ACHN (cell line): ENCODE measurements at regions not wholly inside any gene's neighbourhood (a gene's known extent, or its start where the extent isn't known, plus 50 kb on each side); places are given as distances from the start of the nearest gene placed in this dataset.

Experiments
- DNase-seq: peaks from one replicate; pipeline ENCODE4 v3.0.0-alpha.2; 2015
- in situ Hi-C: cut with HindIII; loops from 2 replicates; pipeline ENCODE4 v1.10.0; 2017; ENCODE audit warnings: low sequenced_read_pairs, low pct_ligation_motif_present, low pct_unique_long_range_greater_than_20kb

DNA sequence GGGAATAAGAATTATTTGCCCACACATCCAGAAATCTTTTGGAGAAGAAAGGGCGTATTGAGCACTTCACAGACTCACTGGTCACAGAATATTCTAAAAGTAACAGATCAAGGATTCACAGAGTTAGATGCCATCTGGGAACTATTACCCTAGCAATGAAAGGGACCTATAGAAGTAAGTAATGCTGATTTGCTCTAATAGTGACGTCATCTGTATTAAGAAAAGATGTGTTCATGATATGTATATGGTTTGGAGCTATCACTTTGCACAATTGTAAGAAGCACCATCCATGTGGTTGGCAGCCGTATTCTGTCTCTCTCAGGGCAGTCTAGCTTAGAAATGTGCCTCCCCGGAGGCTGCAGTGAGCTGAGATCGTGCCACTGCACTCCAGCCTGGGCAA, 52.8 kb upstream of the SV2C start:
- in situ Hi-C loops = no loop called here

DNA sequence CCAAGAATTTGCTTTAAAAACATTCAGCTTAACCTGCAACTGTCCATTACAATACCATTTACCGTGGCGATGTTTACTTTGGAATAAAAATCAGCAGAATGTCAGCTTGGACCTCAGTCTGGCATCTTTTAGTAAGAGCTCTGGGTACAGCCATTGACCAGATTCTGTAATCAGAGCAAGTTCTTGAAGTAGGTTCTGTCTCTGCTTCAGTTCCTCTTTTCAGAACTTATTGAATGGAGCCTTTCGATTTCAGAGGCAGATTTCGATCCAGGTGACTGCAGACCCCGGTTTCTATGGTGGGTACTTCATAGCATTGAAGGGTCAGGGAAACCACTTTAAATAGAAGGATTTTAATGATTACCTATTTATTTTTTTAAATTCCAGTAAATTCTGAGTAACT, 53.4 kb upstream of the SV2C start:
- in situ Hi-C loops = no loop called here
- no peak for DNase-seq

More for the DNA sequence above, 52.8 kb upstream of the SV2C start:
- no peak for DNase-seq

DNA sequence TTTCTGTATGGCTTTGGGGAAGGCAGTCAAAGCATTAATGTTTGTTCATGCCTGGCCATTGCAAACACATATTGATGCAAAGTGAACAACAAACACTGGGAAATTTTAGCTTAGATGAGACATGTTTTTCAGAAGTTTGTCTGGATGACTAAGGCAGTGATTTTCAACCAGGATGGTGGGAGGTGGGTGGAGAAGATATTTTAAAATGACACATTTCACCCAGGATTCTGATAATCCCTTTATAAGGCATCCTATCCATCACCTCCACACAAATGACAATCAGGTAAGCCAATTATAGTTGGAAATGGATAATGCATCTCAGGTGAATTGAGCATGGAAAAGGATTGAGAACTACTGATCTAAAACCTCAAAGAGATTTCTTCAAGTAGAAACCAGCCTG, 57.4 kb upstream of the SV2C start:
- DNase-seq = no peak
- in situ Hi-C loops = no loop called here

DNA sequence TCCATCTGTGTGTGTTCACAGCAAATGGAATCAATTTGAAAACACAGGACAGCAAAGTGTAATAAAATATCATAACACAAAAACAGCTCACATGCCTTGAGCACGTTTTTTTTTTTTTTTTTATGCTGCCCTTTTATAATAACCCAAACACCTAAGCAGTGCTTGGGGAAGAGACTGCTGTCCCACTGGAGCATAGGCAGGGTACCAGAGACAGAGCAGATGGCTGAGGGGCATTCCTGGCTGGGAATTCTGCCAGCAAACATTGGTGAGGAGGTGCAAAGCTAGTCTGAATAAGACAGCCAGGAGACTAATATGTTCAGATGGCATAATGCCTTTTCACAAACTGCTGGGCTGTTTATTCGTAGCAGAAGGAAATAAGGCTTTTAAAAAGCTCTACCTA, 58.1 kb upstream of the SV2C start:
- DNase-seq = no peak
- in situ Hi-C loops = no loop called here

DNA sequence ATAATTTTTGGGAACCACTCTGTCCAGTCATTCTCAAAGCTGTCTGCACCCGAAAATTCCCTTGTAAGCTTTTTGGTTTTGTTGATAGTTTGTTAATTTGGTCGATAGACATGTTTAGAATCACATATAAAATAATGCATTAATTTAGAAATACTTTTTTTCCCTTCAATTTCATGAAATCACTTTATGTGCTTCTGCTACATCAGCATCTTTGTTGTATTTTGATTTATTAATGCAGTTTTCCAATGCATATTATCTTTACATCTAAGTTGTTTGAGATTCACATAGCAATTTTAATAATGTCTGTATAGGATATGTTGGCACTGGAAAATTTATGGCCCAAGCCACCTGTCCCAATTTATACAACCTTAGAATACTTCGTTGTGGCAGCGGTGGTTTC, 60.6 kb upstream of the SV2C start:
- DNase-seq = no peak
- in situ Hi-C loops = no loop called here

DNA sequence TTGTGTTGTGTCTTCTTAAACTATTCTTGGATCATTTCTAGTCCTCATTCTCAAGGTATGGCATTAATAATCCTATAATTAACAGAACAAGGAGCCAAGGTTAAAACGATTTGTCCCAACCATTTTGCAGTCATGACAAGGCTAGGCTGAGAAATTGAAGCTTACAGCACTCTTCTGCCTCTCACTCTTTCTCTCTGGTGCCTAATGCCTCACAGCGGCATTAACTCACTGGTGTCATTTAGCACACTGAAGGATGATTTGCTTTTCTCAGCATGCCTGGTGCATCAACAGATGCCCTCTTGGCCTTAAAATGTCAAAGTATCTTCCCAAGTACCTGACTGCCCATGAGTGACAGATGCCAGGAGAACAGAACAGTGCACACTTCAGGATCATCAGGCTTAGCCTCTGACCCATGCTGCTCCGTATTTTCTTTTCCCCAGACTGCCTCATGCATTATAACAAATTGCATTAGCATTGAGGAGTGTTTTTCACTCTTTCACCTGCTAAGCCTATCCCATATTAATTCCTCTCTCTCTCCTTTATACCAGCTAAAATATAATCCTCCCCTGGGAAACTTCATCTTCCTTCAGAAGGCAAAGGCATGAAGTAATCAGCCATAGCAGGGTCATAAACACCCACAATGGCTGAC, 61.1 kb upstream of the SV2C start:
- in situ Hi-C loops = no loop called here
- no peak for DNase-seq

DNA sequence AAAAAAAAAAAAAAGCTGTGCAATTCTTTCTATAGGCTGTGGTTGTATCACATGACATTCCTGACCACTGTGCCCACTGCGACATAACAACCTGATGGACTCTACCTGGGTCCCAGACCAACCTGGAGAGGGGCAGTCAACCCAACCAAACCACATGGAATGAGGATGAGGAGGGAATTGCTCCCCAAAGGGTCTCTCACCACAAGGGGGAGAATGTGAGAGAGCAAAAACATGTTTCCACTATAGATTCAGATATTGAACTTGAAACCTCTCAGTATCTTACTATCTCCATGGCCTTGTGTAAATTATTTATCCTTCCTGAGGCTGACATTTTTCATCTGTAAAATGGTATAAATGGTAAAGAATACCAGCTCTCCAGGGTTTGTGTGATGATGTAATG, 66.9 kb upstream of the SV2C start:
- DNase-seq = no peak
- in situ Hi-C loops = no loop called here

DNA sequence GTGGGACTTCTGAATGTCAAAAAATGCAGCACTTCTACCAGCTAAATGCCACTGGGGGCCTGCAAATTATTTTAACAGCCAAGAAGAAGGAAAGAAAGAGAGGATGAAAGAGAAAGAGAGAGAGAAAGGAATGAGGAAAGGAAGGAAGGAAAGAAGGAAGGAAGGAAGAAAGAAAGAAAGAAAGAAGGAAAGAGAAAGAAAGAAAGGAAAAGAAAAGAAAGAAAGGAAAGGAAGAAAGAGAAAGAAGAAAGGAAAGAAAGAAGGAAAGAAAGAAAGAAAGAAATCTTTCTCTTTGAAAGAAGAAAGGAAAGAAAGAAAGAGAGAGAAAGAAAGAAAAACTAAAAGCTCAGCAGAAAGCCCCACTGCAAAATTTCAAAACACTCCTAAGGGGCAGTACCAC, 69.2 kb upstream of the SV2C start:
- in situ Hi-C loops = no loop called here
- no peak for DNase-seq

DNA sequence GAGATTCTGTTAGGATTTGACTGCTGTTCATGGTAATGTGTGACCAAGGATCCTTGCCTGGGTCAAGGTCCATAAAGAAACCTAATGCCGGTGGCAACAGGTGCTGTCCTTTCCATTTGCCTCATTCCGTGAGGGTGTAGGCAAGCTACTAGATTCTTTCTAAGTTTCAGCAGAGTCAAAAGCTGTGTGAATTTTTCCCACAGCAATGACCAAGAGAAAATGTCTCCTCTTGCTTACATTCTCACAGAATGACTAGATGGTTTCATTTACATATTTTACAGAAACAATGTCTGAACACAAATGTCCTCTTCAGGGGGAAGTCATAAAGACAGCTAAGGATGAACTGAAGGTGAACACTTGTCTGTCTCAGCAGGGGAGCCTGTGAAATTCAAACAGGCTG, 75.3 kb upstream of the SV2C start:
- DNase-seq = no peak
- in situ Hi-C loops = no loop called here

DNA sequence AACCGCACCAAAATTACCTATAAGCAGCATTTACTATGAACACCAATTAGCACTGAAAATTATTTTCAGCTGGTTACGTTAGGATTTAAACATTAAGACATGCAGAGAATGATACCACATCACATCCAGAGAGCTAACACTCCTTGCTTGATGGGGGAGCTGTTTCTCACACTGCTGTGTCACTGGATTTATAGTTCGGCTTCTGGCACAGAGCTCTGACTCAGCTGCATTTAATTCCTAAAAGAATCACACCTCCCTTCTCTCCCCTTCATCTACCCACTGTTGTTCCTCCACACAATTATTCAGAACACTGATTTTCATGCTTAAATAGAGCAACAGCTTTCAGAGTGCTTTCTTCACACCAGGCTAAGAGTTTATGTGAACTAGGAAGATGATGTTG, 82.6 kb upstream of the SV2C start:
- DNase-seq = no peak

DNA sequence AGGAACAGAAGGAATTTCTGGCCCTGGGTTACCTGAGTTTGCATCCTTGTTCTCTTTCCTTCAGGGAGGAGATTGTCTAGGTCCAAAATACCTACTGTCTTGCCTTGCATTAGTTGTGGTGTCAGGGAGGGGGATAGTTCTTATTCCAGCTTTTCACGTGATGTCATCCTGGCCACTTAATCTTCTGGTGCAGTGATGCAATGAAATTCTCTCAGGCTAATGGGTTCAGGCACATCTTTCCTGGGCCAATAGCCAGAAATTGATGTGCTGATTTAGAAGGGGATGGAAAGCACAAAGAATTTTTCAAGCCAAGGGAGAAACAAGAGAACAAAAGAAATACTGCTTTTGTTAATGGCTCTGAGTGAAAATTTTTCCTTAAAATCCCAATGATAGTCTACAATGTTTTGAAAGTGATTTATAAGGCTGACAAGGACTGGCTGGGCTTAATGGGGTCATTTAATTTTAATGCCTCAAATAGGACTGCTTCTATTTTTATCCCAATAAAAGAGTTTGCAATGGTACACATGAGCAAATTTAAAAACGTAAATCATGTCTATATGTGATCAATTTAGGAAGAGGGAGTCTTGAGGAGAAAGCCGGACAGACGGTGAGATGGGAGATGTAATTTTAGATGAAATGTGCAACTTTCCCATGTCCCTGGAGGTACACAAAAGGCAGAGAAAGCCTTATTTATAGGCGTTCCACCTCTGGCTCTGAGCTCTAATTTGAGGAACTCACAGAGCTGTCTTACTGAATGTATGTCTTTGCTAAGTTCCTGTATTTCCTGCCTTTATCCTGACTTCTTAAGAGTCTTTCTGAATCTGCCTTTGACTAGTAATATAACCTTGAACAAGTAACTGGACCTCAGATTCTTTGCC, 89.3 kb upstream of the SV2C start:
- DNase-seq = no peak
- in situ Hi-C loops = no loop called here

More for the DNA sequence above, 82.6 kb upstream of the SV2C start:
- in situ Hi-C loops = no loop called here

DNA sequence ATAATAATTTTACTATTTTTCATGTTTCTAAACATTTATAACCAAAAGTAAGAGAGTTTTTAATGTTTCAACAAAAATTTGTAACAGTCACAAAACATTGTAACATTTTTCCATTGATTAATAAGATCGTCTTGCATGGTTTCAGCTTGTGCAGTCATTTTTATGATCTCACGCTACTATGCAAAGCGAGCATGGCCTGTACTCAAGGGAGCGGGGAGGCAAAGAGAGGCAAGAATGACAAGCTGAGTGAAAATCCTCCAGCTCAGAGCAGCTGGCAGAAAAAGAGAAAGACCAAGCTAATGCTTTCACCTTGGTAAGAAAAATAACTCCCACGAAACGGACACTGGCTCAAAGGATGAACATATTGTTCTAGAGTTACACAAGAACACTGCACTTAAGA, 90.0 kb upstream of the SV2C start:
- in situ Hi-C loops = no loop called here

DNA sequence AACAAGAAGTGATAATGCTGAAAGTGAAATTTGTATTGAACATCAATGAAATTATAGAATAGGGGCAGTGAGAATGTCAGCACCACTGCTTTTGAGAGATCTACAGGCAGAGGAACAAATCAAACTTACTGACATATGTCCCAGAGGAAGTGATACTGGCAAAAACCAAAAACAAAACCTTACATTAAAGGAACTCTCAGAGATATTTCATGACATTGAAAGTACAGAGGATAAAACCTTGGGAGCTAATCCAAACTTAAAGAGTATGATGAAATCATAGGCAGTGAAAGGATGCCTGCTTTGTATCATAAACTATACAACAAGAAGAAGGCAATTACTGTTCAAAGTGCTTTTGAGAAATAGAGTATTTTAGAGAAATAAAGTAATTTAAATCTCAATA, 90.4 kb upstream of the SV2C start:
- no peak for DNase-seq
- in situ Hi-C loops = no loop called here

More for the DNA sequence above, 90.0 kb upstream of the SV2C start:
- no peak for DNase-seq

DNA sequence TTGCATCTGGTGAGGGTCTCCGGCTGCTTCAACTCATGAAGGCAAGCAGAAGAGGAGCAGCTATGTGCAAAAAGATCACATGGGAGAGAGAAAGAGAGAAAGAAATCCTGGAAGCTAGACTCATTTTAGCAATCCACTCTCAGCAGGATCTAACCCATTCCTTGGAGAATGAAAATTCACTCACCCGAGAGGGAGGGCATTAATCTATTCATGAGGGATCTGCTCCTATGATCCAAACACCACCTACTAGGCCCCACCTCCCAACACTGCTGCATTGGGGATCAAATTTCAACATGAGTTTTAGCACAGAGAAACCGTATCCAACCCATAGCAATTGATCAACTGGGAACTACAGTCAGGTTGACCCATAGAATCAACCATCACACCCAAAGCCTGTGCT, 98.1 kb upstream of the SV2C start:
- in situ Hi-C loops = no loop called here
- DNase-seq = no peak

DNA sequence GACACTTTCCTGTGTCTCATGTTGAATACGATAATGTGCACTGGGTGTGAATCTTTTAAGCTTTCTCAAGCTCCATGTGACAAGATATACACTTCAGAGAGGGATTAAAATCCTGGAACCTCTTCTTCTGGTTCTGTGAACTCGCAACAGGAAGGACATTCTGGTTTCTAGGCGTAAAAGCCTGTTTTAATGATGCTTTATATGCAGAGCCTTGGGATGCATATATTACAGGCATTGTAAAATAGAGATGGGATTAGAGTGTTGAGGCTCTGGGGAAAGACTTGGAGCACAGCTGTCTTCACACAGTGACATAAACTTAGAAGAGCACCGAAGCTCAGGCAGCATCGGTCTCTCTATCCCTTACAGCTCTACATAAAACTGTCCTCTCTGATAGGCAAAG, 107.7 kb upstream of the SV2C start:
- in situ Hi-C loops = no loop called here

DNA sequence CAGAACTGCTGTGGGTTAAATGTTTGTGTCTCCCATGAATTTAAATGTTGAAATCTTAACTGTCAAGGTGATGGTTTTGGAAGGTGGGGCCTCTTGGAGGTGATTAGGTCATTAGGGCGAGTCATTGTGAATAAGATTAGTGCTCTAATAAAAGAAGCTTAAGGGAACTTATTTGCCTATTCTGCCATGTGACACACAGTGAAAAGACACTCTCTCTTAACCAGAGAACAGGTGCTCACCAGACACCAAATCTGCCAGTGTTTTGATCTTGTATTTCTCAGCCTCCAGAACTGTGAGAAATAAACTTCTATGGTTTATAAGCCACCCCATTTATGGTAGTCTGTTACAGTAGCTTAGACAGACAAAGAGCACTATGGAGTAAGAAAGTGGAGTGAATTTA, 117.9 kb upstream of the SV2C start:
- in situ Hi-C loops = no loop called here
- no peak for DNase-seq

More for the DNA sequence above, 107.7 kb upstream of the SV2C start:
- no peak for DNase-seq

DNA sequence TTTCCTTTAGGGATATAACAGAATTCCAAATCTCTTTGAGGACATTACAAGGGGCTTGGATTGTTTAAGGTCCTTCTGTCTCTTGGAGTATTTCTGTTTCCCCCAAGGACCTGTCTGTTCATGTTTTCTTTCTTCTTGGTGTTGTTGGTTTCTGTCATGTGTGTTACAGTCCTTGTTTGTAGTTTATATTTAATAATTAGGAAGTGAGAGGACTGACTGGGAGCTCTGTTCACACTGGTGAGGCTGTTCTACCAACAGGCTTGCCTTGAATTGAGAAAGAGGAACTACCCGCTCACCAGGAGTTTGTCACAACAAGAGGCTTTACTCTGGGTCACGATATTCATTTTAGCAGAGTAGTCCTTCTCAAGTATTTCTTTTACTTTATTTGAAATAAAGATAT, 119.2 kb upstream of the SV2C start:
- in situ Hi-C loops = no loop called here
- no peak for DNase-seq

DNA sequence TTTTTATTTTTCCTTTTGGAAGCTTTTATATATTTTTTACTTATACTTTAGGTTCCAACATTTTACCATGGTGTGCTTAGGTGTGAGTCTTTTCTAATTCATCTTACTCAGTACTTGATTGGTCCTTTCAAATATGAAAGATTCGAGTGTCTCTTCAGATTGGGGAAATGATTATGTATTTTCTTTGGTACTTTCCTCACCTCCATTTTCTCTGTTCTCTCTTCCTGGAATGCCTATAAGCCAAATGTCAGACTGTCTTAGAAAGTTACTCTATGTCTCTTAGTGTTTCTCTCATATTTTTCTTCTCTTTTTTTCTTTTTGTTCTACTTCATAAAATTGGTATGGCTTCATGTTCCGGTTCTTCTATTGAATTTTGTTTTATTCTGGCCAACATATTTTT, 119.6 kb upstream of the SV2C start:
- DNase-seq = no peak
- in situ Hi-C loops = no loop called here

DNA sequence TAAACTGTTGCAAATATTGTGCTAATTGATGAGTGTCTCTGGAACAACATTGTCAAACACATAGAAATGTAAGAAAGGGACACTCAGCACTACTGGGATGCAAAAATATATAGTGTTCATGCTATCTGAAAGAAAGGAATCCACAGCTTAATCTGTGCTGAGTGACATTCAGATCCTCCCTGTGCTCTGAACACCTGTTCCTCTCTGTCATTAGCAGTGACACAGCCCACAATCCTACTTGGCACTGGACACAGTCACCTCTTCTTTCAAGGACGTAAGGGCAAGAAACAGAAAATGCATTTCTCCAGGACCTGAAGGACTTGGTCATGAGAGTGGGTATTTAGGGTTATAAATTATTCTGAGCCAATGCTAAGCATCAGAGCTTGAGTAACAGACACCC, 121.4 kb upstream of the SV2C start:
- in situ Hi-C loops = no loop called here
- no peak for DNase-seq

DNA sequence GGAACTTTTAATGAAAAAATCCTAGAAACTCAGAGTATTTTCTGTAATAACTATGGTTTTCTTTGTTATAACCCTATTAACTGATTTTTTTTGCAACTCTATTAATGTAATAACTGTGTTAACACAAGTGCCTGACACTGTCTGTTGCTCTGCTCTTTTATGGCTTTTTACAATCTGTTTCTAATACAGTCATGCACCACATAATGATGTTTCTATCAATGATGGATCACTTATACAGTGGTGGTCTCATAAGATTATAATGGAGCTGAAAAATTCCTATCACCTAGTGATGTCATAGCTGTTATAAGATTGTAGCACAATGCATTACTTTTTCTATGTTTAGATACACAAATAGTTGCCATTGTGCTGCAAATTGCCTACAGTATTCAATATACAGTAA, 123.1 kb upstream of the SV2C start:
- in situ Hi-C loops = no loop called here
- no peak for DNase-seq
